ENCODE measurements at regions not wholly inside any gene's neighbourhood (a gene's known extent, or its start where the extent isn't known, plus 50 kb on each side); places are given as distances from the start of the nearest gene placed in this dataset.
"Not testable (repeated sequence)": the region's sequence is repeated elsewhere in the genome, so short reads cannot be mapped to it uniquely, and the experiment has no call there.

GRCh38 chr12:63508543-63508942 lies 159.8 kb downstream of the DPY19L2 start:
- Histone ChIP-seq H3K4me3 (replicated peaks; ENCODE audit: low read depth, low read length) (no peak overlapping the region), H3K27me3 (replicated peaks; ENCODE audit: control insufficient read depth, insufficient read depth, low read length) (no peaks in the 10 kb centered on the region), H3K36me3 (ENCODE audit: control insufficient read depth, insufficient read depth, low read length) (no peaks in the 10 kb centered on the region)
- no peak for DNase-seq (ENCODE audit: extremely low read depth, insufficient read length)
- TF ChIP-seq, protein P1, sequence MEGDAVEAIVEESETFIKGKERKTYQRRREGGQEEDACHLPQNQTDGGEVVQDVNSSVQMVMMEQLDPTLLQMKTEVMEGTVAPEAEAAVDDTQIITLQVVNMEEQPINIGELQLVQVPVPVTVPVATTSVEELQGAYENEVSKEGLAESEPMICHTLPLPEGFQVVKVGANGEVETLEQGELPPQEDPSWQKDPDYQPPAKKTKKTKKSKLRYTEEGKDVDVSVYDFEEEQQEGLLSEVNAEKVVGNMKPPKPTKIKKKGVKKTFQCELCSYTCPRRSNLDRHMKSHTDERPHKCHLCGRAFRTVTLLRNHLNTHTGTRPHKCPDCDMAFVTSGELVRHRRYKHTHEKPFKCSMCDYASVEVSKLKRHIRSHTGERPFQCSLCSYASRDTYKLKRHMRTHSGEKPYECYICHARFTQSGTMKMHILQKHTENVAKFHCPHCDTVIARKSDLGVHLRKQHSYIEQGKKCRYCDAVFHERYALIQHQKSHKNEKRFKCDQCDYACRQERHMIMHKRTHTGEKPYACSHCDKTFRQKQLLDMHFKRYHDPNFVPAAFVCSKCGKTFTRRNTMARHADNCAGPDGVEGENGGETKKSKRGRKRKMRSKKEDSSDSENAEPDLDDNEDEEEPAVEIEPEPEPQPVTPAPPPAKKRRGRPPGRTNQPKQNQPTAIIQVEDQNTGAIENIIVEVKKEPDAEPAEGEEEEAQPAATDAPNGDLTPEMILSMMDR (IDR thresholded peaks at IDR 0.05; ENCODE audit: insufficient read depth, low read length, poor library complexity, severe bottlenecking) = no peak

- Histone ChIP-seq H3K27me3 (replicated peaks; ENCODE audit: control insufficient read depth, insufficient read depth, low read length) (no peaks in the 10 kb centered on the region), H3K36me3 (ENCODE audit: control insufficient read depth, insufficient read depth, low read length) (no peaks in the 10 kb centered on the region), H3K4me3 (replicated peaks; ENCODE audit: low read depth, low read length) (no peak overlapping the region)
- no peak for DNase-seq (ENCODE audit: extremely low read depth, insufficient read length)
- TF ChIP-seq, protein P1 (IDR thresholded peaks at IDR 0.05; ENCODE audit: insufficient read depth, low read length, poor library complexity, severe bottlenecking) = no peak
Observed at GRCh38 chr12:63499567-63499966, 168.7 kb downstream of the DPY19L2 start.

- Histone ChIP-seq H3K36me3 (ENCODE audit: control insufficient read depth, insufficient read depth, low read length) (no peaks in the 10 kb centered on the region), H3K27me3 (replicated peaks; ENCODE audit: control insufficient read depth, insufficient read depth, low read length) (no peaks in the 10 kb centered on the region), H3K4me3 (replicated peaks; ENCODE audit: low read depth, low read length) (no peak overlapping the region)
- TF ChIP-seq, protein P1 (IDR thresholded peaks at IDR 0.05; ENCODE audit: insufficient read depth, low read length, poor library complexity, severe bottlenecking) = no peak
- no peak for DNase-seq (ENCODE audit: extremely low read depth, insufficient read length)
Observed at GRCh38 chr12:63498239-63498638, 170.1 kb downstream of the DPY19L2 start.

DNA sequence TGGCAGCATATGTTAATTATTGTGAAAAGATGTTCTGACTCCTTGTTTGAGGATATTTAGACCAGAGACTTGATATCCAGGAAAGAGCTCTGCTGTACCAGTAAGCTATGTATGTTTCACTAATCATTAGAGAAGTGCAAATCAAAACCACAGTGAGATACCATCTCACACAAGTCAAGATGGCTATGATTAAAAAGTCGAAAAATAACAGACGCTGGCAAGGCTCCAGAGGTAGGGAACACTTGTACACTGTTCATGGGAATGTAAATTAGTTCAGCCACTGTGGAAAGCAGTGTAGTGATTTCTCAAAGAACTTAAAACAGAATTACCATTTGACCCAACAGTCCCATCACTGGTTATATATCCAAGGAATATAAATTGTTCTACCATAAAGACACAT lies 171.6 kb downstream of the DPY19L2 start:
- Histone ChIP-seq H3K27me3 (replicated peaks; ENCODE audit: control insufficient read depth, insufficient read depth, low read length) (no peaks in the 10 kb centered on the region), H3K36me3 (ENCODE audit: control insufficient read depth, insufficient read depth, low read length) (no peaks in the 10 kb centered on the region), H3K4me3 (replicated peaks; ENCODE audit: low read depth, low read length) (no peak overlapping the region)
- DNase-seq (ENCODE audit: extremely low read depth, insufficient read length) = no peak
- TF ChIP-seq, protein P1 (IDR thresholded peaks at IDR 0.05; ENCODE audit: insufficient read depth, low read length, poor library complexity, severe bottlenecking) = no peak

DNA sequence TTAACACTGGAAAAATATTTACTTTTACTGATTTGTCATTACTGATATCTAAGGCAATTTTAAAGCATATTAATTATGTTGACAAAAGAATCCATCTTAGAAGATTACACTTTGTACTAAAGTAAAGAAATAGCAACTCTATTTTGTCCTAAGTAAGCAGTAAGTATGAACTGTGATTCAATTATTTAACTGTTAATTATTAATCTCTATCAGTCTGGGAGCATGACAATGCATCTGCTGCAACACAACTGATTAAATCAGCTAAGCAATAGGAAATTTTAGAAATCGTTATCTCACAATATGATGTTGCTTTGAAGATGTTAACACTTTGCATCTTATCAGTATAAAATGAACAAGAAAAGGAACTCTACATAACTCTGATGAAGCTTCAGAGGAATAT lies 172.3 kb downstream of the DPY19L2 start:
- DNase-seq (ENCODE audit: extremely low read depth, insufficient read length) = no peak
- H3K4me3 ChIP-seq (replicated peaks; ENCODE audit: low read depth, low read length) = no peak overlapping the region
- H3K27me3 ChIP-seq (replicated peaks; ENCODE audit: control insufficient read depth, insufficient read depth, low read length) = no peaks in the 10 kb centered on the region
- TF ChIP-seq, protein P1 (IDR thresholded peaks at IDR 0.05; ENCODE audit: insufficient read depth, low read length, poor library complexity, severe bottlenecking) = no peak
- H3K36me3 ChIP-seq (ENCODE audit: control insufficient read depth, insufficient read depth, low read length) = no peaks in the 10 kb centered on the region

DNA sequence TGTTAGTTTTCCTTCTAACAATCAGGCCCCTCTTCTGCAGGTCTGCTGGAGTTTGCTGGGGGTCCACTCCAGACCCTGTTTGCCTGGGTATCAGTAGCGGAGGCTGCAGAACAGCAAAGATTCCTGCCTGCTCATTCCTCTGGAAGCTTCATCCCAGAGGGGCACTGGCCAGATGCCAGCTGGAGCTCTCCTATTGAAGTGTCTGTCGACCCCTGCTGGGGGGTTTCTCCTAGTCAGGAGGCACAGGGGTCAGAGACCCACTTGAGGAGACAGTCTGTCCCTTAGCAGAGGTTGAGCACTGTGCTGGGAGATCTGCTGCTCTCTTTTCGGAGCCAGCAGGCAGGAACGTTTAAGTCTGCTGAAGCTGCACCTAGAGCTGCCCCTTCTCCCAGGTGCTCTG lies 174.9 kb downstream of the DPY19L2 start:
- not testable (repeated sequence) for H3K4me3 ChIP-seq (replicated peaks; ENCODE audit: low read depth, low read length); H3K36me3 ChIP-seq (ENCODE audit: control insufficient read depth, insufficient read depth, low read length); H3K27me3 ChIP-seq (replicated peaks; ENCODE audit: control insufficient read depth, insufficient read depth, low read length); DNase-seq (ENCODE audit: extremely low read depth, insufficient read length)

Measured in GM06990 (cell line).